CD4-positive, alpha-beta T cell (primary cell): ENCODE measurements at regions not wholly inside any gene's neighbourhood (a gene's known extent, or its start where the extent isn't known, plus 50 kb on each side); places are given as distances from the start of the nearest gene placed in this dataset.

ENCODE experiments used
- ATAC-seq: fragments of 200-7000 bp; cut with Tn5 transposase; one replicate; pipeline ENCODE4 v1.10.0; 2022; ENCODE audit warnings: mild to moderate bottlenecking; ENCODE audit not compliant: poor library complexity
- CTCF ChIA-PET: fragments of 350-600 bp; sonication (Branson Sonifier 250); formaldehyde crosslinking; loops from one replicate; lab custom pipeline; 2021; ENCODE audit warnings: antibody characterized with exemption, inconsistent platforms; lab: Charles Lee
- POLR2A ChIA-PET: fragments of 350-600 bp; sonication (Branson Sonifier 250); formaldehyde crosslinking; loops from one replicate; lab custom pipeline; 2021; ENCODE audit warnings: antibody characterized with exemption, inconsistent platforms; lab: Charles Lee
- DNase-seq, 14 experiments: peaks; one replicate each; pipeline ENCODE4 v3.0.0-alpha.2; 2013 to 2020; ENCODE audit warnings: mixed read lengths in 2 of 14
- H3K27ac ChIP-seq, 2 donors: one replicate each; pipeline versions ENCODE4 v1.5.1 to v1.7.0; 2013; ENCODE audit warnings: low read length in 2 of 2, low read depth in 1 of 2, mild to moderate bottlenecking in 1 of 2
- H3K27me3 ChIP-seq, 2 experiments: 1 replicate in 1 of 2; 2 replicates in 1 of 2; pipeline versions ENCODE4 v1.6.1 to v1.7.0; 2013; ENCODE audit warnings: low read length in 2 of 2, control low read depth in 1 of 2, mild to moderate bottlenecking in 1 of 2, moderate library complexity in 1 of 2; ENCODE audit not compliant: insufficient read depth in 2 of 2, control insufficient read depth in 1 of 2
- H3K36me3 ChIP-seq: one replicate; pipeline ENCODE4 v1.6.1; 2013; ENCODE audit warnings: low read length, control low read depth; ENCODE audit not compliant: insufficient read depth
- H3K4me1 ChIP-seq: one replicate; pipeline ENCODE4 v1.6.1; 2013; ENCODE audit warnings: low read length, control low read depth; ENCODE audit not compliant: insufficient read depth
- H3K4me3 ChIP-seq: one replicate; pipeline ENCODE4 v1.5.1; 2013; ENCODE audit warnings: mild to moderate bottlenecking, low read length, moderate library complexity
- H3K9me3 ChIP-seq, 2 experiments: 1 replicate in 1 of 2; 2 replicates in 1 of 2; pipeline versions ENCODE4 v1.6.1 to v1.7.0; 2013; ENCODE audit warnings: low read length in 2 of 2, mild to moderate bottlenecking in 2 of 2, control low read depth in 1 of 2, moderate library complexity in 1 of 2; ENCODE audit not compliant: control insufficient read depth in 1 of 2, insufficient read depth in 1 of 2
- H3K27ac Mint-ChIP-seq: one replicate; pipeline ENCODE4 v1.8.0; 2020; ENCODE audit warnings: mixed read lengths
- H3K27me3 Mint-ChIP-seq: one replicate; pipeline ENCODE4 v1.8.0; 2021; ENCODE audit warnings: mixed read lengths
- H3K36me3 Mint-ChIP-seq: one replicate; pipeline ENCODE4 v1.8.0; 2021; ENCODE audit warnings: low read depth, mixed read lengths
- H3K4me1 Mint-ChIP-seq: one replicate; pipeline ENCODE4 v1.8.0; 2021; ENCODE audit warnings: low read depth, mixed read lengths
- H3K4me3 Mint-ChIP-seq: one replicate; pipeline ENCODE4 v1.8.0; 2020; ENCODE audit warnings: mild to moderate bottlenecking, mixed read lengths
- H3K9me3 Mint-ChIP-seq: one replicate; pipeline ENCODE4 v1.8.0; 2020; ENCODE audit warnings: mixed read lengths
- CTCF ChIP-seq: fragments of 200-600 bp; IDR thresholded peaks from one replicate; pipeline ENCODE4 v1.8.0; 2022; ENCODE audit warnings: antibody characterized with exemption, mild to moderate bottlenecking
- intact Hi-C, 2 experiments: fragments of 100-400 bp; cut with DNase I in 1 of 2; cut with micrococcal nuclease in 1 of 2; formaldehyde crosslinking; loops; one replicate each; pipeline versions ENCODE4 v1.15.1 to v1.9.0; 2023 to 2025; cut with DNase I, micrococcal nuclease

- H3K27me3 ChIP-seq = no peaks in the 10 kb centered on the region
- H3K4me3 ChIP-seq = no peak overlapping the region
- no peak for ATAC-seq
- H3K36me3 ChIP-seq = no peaks in the 10 kb centered on the region
- Mint-ChIP-seq H3K4me3 (no peak overlapping the region), H3K36me3 (no peaks in the 10 kb centered on the region), H3K27ac (no peak overlapping the region), H3K9me3 (peaks cover 5% of the 10 kb centered on the region), H3K4me1 (no peaks in the 10 kb centered on the region), H3K27me3 (no peaks in the 10 kb centered on the region)
- no peak overlapping the region for H3K27ac ChIP-seq
- peaks cover 4 to 18% of the 10 kb centered on the region in 2 experiments for H3K9me3 ChIP-seq
- no peak for DNase-seq
- POLR2A ChIA-PET = no interaction called here
- intact Hi-C loops = no loop called here
- H3K4me1 ChIP-seq = no peaks in the 10 kb centered on the region
- CTCF ChIA-PET = no interaction called here
- no peak for TF ChIP-seq CTCF
Measured at GRCh38 chr9:11471321-11471720, 858.5 kb upstream of the PTPRD start.

- Histone ChIP-seq H3K9me3 (peaks cover 14 to 17% of the 10 kb centered on the region in 2 experiments), H3K4me1 (no peaks in the 10 kb centered on the region), H3K27me3 (no peaks in the 10 kb centered on the region), H3K36me3 (no peaks in the 10 kb centered on the region), H3K4me3 (no peak overlapping the region), H3K27ac (no peak overlapping the region)
- DNase-seq = no peak
- H3K27ac Mint-ChIP-seq = no peak overlapping the region
- intact Hi-C loops = no loop called here
- no peaks in the 10 kb centered on the region for H3K36me3 Mint-ChIP-seq
- H3K27me3 Mint-ChIP-seq = no peaks in the 10 kb centered on the region
- ATAC-seq = no peak
- ChIA-PET POLR2A (no interaction called here), CTCF (no interaction called here)
- H3K4me1 Mint-ChIP-seq = no peaks in the 10 kb centered on the region
- no peak for TF ChIP-seq CTCF
- peaks cover 18% of the 10 kb centered on the region for H3K9me3 Mint-ChIP-seq
- H3K4me3 Mint-ChIP-seq = no peak overlapping the region
Measured at GRCh38 chr9:11500780-11501179, 888.0 kb upstream of the PTPRD start.

GRCh38 chr9:11506980-11507379 is 894.2 kb upstream of the PTPRD start:
- Histone ChIP-seq H3K36me3 (no peaks in the 10 kb centered on the region), H3K9me3 (peaks cover 0 to 7% of the 10 kb centered on the region in 2 experiments), H3K4me3 (no peak overlapping the region), H3K27ac (no peak overlapping the region), H3K4me1 (no peaks in the 10 kb centered on the region), H3K27me3 (no peaks in the 10 kb centered on the region)
- no peak overlapping the region for H3K27ac Mint-ChIP-seq
- ChIA-PET POLR2A (no interaction called here), CTCF (no interaction called here)
- DNase-seq (no peak), ATAC-seq (no peak)
- peaks cover 29% of the 10 kb centered on the region for H3K9me3 Mint-ChIP-seq
- H3K4me3 Mint-ChIP-seq = no peak overlapping the region
- intact Hi-C loops = no loop called here
- no peaks in the 10 kb centered on the region for H3K36me3 Mint-ChIP-seq
- H3K4me1 Mint-ChIP-seq = no peaks in the 10 kb centered on the region
- TF ChIP-seq CTCF = no peak
- no peaks in the 10 kb centered on the region for H3K27me3 Mint-ChIP-seq
